ENCODE measurements at regions not wholly inside any gene's neighbourhood (a gene's known extent, or its start where the extent isn't known, plus 50 kb on each side); places are given as distances from the start of the nearest gene placed in this dataset.

- no peak overlapping the region for H3K4me2 ChIP-seq (ENCODE audit: control insufficient read depth, extremely low read depth, insufficient read depth, low read depth, low read length)
- FAIRE-seq: no peak
- H3K9ac ChIP-seq (ENCODE audit: control insufficient read depth, extremely low read depth, insufficient read depth, low read length): no peak overlapping the region
- no peak overlapping the region for H3K27ac ChIP-seq (ENCODE audit: control insufficient read depth, insufficient read depth, low read length)
- no peak overlapping the region for H3K4me3 ChIP-seq (ENCODE audit: control insufficient read depth in 2 of 3, extremely low read depth in 1 of 3, insufficient read depth in 2 of 3, low read depth in 1 of 3, low read length in 3 of 3)
- H3K27me3 ChIP-seq (ENCODE audit: control insufficient read depth, extremely low read depth, insufficient read depth, low read length): no peaks in the 10 kb centered on the region
- H3K36me3 ChIP-seq (ENCODE audit: control insufficient read depth in 2 of 2, extremely low read depth in 1 of 2, insufficient read depth in 2 of 2, low read length in 2 of 2): no peaks in the 10 kb centered on the region
- no peak for DNase-seq (ENCODE audit: low read depth, low spot score)
- TF ChIP-seq CTCF (optimal IDR thresholded peaks at IDR 0.05 in 1 of 3, IDR thresholded peaks at IDR 0.05 in 1 of 3, conservative IDR thresholded peaks at IDR 0.05 in 1 of 3; ENCODE audit: extremely low read depth in 1 of 3, insufficient read depth in 2 of 3, low read length in 3 of 3) (no peak), EZH2 (IDR thresholded peaks at IDR 0.05; ENCODE audit: low read length) (no peak)
- dilution Hi-C loops (cut with MboI; ENCODE audit: extremely low pct_ligation_motif_present, low sequenced_read_pairs): no loop called here
- no peaks in the 10 kb centered on the region for H4K20me1 ChIP-seq (ENCODE audit: control insufficient read depth, extremely low read depth, insufficient read depth, low read length)
- no peaks in the 10 kb centered on the region for H3K4me1 ChIP-seq (ENCODE audit: control insufficient read depth, extremely low read depth, insufficient read depth, low read length)
- H2AFZ ChIP-seq (ENCODE audit: control insufficient read depth, low read length): no peak overlapping the region
- H3K9me1 ChIP-seq (ENCODE audit: control insufficient read depth, extremely low read depth, insufficient read depth, low read length): no peaks in the 10 kb centered on the region
- no peaks in the 10 kb centered on the region for H3K79me2 ChIP-seq (ENCODE audit: control insufficient read depth, insufficient read depth, low read length)
- no peaks in the 10 kb centered on the region for H3K9me3 ChIP-seq (ENCODE audit: control insufficient read depth, low read depth, low read length)
Observed at GRCh38 chr5:8192840-8193239, 323.9 kb downstream of the MTRR start.

DNA sequence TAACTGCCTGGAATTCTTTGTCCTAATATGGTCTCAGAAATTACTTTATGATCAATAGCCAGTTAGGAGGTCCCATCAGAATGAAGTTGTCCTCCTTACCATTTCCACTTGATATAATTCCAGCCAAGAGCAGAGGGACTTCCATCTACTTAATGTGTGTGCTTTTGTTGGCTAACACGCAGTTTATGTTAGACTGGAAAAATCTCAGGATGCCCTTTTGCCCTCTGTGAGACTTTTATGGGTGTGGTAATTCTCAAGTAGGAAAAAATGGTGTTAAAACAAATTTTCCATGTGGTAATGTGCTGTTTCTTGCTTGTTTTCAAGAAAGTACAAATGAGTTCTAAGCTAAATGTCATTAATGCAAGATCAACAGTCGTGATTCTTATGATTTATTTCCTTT, 327.1 kb downstream of the MTRR start:
- Histone ChIP-seq H3K27ac (ENCODE audit: control insufficient read depth, insufficient read depth, low read length) (no peak overlapping the region), H3K4me1 (ENCODE audit: control insufficient read depth, extremely low read depth, insufficient read depth, low read length) (no peaks in the 10 kb centered on the region), H3K9me3 (ENCODE audit: control insufficient read depth, low read depth, low read length) (no peaks in the 10 kb centered on the region), H3K4me2 (ENCODE audit: control insufficient read depth, extremely low read depth, insufficient read depth, low read depth, low read length) (no peak overlapping the region), H4K20me1 (ENCODE audit: control insufficient read depth, extremely low read depth, insufficient read depth, low read length) (no peaks in the 10 kb centered on the region), H3K79me2 (ENCODE audit: control insufficient read depth, insufficient read depth, low read length) (no peaks in the 10 kb centered on the region), H3K9me1 (ENCODE audit: control insufficient read depth, extremely low read depth, insufficient read depth, low read length) (no peaks in the 10 kb centered on the region), H2AFZ (ENCODE audit: control insufficient read depth, low read length) (no peak overlapping the region), H3K27me3 (ENCODE audit: control insufficient read depth, extremely low read depth, insufficient read depth, low read length) (no peaks in the 10 kb centered on the region), H3K36me3 (ENCODE audit: control insufficient read depth in 2 of 2, extremely low read depth in 1 of 2, insufficient read depth in 2 of 2, low read length in 2 of 2) (no peaks in the 10 kb centered on the region), H3K4me3 (ENCODE audit: control insufficient read depth in 2 of 3, extremely low read depth in 1 of 3, insufficient read depth in 2 of 3, low read depth in 1 of 3, low read length in 3 of 3) (no peak overlapping the region), H3K9ac (ENCODE audit: control insufficient read depth, extremely low read depth, insufficient read depth, low read length) (no peak overlapping the region)
- DNase-seq (ENCODE audit: low read depth, low spot score) (no peak), FAIRE-seq (no peak)
- dilution Hi-C loops (cut with MboI; ENCODE audit: extremely low pct_ligation_motif_present, low sequenced_read_pairs): no loop called here
- TF ChIP-seq CTCF (optimal IDR thresholded peaks at IDR 0.05 in 1 of 3, IDR thresholded peaks at IDR 0.05 in 1 of 3, conservative IDR thresholded peaks at IDR 0.05 in 1 of 3; ENCODE audit: extremely low read depth in 1 of 3, insufficient read depth in 2 of 3, low read length in 3 of 3): no peak
- TF ChIP-seq EZH2 (IDR thresholded peaks at IDR 0.05; ENCODE audit: low read length): no peak

Data from keratinocyte (primary cell).